ENCODE measurements at regions not wholly inside any gene's neighbourhood (a gene's known extent, or its start where the extent isn't known, plus 50 kb on each side); places are given as distances from the start of the nearest gene placed in this dataset.

DNA sequence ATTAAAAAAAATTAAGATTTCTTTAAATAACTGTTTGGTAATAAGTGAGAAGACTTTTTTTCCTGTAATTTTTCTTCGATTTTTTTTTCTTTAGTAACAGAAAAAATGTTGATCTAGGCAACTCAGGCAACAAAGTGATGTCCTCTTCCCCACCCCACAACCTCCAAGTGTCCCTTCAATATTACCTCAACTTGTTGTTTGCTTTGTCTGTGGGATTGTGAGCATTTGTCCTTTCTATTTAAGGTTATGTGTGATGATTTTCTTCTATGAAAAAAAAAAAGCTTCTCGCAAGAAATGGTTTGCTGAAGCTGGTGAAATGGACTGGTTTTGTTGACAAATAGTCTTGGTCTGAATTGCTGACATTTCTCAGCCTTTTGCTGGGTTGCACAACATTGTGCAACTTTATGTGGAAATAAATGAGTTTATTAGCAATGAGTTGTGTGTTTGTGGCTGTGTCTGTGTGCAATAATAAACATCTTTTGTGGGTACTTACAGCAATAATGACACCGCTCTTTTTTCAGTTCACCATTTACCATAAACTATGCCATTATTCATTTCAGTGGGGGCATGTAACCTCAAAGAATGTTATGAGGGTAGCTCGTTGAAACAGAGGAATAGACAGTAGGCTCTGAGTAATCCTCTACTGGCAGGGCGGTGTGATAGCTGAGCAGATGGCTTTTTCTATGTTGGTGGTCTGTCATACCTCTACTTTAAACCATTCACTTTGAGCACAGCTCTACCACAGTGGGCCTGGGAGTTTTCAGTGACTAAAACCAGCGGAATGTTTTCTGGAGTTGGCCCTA lies 218.4 kb downstream of the HLX start:
- TF ChIP-seq, protein P1, sequence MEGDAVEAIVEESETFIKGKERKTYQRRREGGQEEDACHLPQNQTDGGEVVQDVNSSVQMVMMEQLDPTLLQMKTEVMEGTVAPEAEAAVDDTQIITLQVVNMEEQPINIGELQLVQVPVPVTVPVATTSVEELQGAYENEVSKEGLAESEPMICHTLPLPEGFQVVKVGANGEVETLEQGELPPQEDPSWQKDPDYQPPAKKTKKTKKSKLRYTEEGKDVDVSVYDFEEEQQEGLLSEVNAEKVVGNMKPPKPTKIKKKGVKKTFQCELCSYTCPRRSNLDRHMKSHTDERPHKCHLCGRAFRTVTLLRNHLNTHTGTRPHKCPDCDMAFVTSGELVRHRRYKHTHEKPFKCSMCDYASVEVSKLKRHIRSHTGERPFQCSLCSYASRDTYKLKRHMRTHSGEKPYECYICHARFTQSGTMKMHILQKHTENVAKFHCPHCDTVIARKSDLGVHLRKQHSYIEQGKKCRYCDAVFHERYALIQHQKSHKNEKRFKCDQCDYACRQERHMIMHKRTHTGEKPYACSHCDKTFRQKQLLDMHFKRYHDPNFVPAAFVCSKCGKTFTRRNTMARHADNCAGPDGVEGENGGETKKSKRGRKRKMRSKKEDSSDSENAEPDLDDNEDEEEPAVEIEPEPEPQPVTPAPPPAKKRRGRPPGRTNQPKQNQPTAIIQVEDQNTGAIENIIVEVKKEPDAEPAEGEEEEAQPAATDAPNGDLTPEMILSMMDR (IDR thresholded peaks at IDR 0.05 in 4 of 5, conservative IDR thresholded peaks at IDR 0.05 in 1 of 5): no peak
- TF ChIP-seq POLR2A (IDR thresholded peaks at IDR 0.05): no peak
